ENCODE measurements at regions not wholly inside any gene's neighbourhood (a gene's known extent, or its start where the extent isn't known, plus 50 kb on each side); places are given as distances from the start of the nearest gene placed in this dataset.

DNA sequence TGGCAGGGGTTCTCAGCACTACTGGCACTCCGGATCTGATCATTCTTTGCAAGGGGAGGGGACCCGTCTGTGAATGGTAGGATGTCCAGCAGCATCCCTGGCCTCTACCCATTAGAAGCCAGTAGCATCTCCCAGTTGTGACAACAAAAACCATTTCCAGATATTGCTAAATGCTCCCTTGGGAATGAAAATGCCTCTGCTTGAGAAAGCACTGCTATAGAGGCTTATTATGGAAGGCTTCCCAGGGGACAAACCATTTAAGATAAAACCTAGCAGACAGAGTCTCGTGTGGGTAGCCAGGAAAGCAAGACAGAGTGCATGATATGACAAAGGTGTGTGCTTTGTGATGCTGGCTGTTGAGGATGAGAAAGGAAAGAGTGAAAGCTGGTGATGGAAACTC is 273.7 kb downstream of the TMX3 start:
- Histone ChIP-seq H3K4me1 (ENCODE audit: control insufficient read depth, low read depth, low read length) (peaks cover 12% of the 10 kb centered on the region), H3K27ac (ENCODE audit: low read length) (no peak overlapping the region), H3K27me3 (ENCODE audit: control insufficient read depth, insufficient read depth, low read length) (no peaks in the 10 kb centered on the region), H3K9ac (ENCODE audit: low read length) (no peak overlapping the region), H3K36me3 (ENCODE audit: control insufficient read depth, low read depth, low read length) (no peaks in the 10 kb centered on the region), H3K9me3 (ENCODE audit: control insufficient read depth, low read depth, low read length) (no peaks in the 10 kb centered on the region), H3K4me3 (ENCODE audit: low read length) (no peak overlapping the region)

DNA sequence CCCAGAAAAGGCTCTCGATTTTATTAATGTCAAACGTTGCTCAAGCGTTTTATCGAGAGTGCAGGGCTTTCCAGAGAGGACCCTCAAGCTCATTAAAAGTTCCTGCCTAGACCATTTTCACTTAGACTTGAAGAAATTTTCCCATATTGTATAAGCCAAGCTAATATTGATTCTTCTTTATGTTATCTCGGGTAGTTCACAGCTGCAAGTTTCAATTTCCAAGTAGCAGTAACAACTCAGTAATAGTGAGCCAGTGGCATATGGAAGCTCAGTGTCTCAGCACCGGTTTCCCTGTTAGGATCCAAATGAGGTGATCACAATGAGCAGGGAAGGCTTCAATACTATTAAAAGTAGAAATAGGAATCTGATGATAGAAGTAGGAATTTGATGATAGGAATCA is 274.5 kb downstream of the TMX3 start:
- H3K4me3 ChIP-seq (ENCODE audit: low read length): no peak overlapping the region
- no peak overlapping the region for H3K9ac ChIP-seq (ENCODE audit: low read length)
- H3K4me1 ChIP-seq (ENCODE audit: control insufficient read depth, low read depth, low read length): peaks cover 12% of the 10 kb centered on the region
- H3K9me3 ChIP-seq (ENCODE audit: control insufficient read depth, low read depth, low read length): no peaks in the 10 kb centered on the region
- H3K27ac ChIP-seq (ENCODE audit: low read length): no peak overlapping the region
- H3K27me3 ChIP-seq (ENCODE audit: control insufficient read depth, insufficient read depth, low read length): no peaks in the 10 kb centered on the region
- H3K36me3 ChIP-seq (ENCODE audit: control insufficient read depth, low read depth, low read length): no peaks in the 10 kb centered on the region

DNA sequence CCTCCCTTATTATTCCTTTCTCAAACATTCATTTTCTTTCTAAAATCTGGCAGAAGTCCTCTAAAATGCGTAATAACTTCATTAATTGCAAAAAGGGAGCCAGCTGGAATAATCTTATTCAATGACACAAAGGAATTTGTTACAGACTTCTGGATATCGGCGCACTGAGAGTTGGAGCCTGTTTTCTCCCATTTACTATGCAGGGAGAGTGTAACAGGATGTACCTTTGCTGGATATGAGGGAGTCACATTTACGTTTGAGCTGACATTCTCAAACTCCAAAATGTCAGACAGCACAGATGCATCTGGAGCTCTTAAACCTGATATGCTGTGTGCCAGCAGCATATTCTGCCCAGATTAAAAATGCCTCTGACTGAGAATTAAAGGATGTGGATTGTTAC is 275.3 kb downstream of the TMX3 start:
- H3K4me3 ChIP-seq (ENCODE audit: low read length): no peak overlapping the region
- H3K27ac ChIP-seq (ENCODE audit: low read length): no peak overlapping the region
- H3K27me3 ChIP-seq (ENCODE audit: control insufficient read depth, insufficient read depth, low read length): no peaks in the 10 kb centered on the region
- H3K36me3 ChIP-seq (ENCODE audit: control insufficient read depth, low read depth, low read length): no peaks in the 10 kb centered on the region
- H3K4me1 ChIP-seq (ENCODE audit: control insufficient read depth, low read depth, low read length): peaks cover 12% of the 10 kb centered on the region
- H3K9ac ChIP-seq (ENCODE audit: low read length): no peak overlapping the region
- H3K9me3 ChIP-seq (ENCODE audit: control insufficient read depth, low read depth, low read length): no peaks in the 10 kb centered on the region

DNA sequence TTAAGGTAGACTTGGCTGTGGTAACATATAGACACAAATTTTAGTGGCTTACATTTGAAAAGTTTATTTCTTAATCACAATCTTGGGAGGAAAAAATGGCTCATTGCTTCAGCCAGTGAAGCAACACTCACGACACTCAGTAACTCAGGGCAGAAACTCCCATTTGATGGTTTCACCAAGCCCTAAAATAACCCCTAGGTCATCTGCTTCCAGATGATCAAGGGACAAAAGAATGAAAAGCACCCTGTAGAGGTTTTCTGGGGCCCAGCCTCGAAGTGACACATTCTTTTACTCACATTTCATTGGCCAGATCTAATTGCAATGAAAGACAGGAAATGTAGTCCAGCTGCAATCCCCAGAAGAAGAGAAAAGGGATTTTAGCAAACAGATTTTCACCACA is 275.9 kb downstream of the TMX3 start:
- Histone ChIP-seq H3K4me3 (ENCODE audit: low read length) (no peak overlapping the region), H3K9me3 (ENCODE audit: control insufficient read depth, low read depth, low read length) (no peaks in the 10 kb centered on the region), H3K27me3 (ENCODE audit: control insufficient read depth, insufficient read depth, low read length) (no peaks in the 10 kb centered on the region), H3K27ac (ENCODE audit: low read length) (no peak overlapping the region), H3K9ac (ENCODE audit: low read length) (no peak overlapping the region), H3K36me3 (ENCODE audit: control insufficient read depth, low read depth, low read length) (no peaks in the 10 kb centered on the region), H3K4me1 (ENCODE audit: control insufficient read depth, low read depth, low read length) (peaks cover 12% of the 10 kb centered on the region)

DNA sequence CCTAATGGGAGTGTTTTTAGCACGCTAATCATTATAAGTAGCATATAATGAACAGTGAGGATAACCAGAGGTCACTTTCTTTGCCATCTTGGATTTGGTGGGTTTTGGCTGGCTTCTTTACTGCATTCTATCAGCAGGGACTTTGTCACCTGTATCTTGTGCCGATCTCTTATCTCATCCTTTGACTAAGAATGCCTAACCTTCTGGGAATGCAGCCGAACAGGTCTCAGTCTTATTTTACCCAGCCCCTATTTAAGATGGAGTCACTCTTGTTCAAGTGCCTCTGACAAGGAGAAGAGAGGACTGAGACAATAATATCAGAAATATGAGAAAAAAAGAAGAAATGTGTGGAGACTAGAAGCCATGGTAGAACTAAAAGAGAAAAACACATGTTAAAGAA is 276.4 kb downstream of the TMX3 start:
- peaks cover 12% of the 10 kb centered on the region for H3K4me1 ChIP-seq (ENCODE audit: control insufficient read depth, low read depth, low read length)
- H3K36me3 ChIP-seq (ENCODE audit: control insufficient read depth, low read depth, low read length): no peaks in the 10 kb centered on the region
- no peaks in the 10 kb centered on the region for H3K9me3 ChIP-seq (ENCODE audit: control insufficient read depth, low read depth, low read length)
- no peaks in the 10 kb centered on the region for H3K27me3 ChIP-seq (ENCODE audit: control insufficient read depth, insufficient read depth, low read length)
- no peak overlapping the region for H3K27ac ChIP-seq (ENCODE audit: low read length)
- H3K4me3 ChIP-seq (ENCODE audit: low read length): no peak overlapping the region
- H3K9ac ChIP-seq (ENCODE audit: low read length): no peak overlapping the region

DNA sequence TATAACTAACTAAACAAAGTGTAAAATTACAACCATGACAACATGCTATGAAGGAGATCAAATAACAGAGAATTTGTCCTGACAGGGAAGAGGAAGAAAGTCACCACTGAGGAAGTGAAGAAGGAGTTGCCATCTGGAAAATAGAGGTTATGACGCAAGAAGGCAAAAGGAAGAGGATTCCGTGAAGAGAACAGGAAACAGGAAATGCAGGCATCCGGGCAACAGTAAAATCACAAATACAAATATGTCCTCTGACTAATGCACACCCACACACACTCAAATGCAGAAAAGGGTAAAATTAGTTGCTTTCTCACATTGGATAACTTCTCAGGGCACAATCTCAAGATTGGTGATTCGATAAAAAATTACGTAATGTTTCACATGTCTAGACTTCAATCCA is 278.4 kb downstream of the TMX3 start:
- no peaks in the 10 kb centered on the region for H3K36me3 ChIP-seq (ENCODE audit: control insufficient read depth, low read depth, low read length)
- H3K4me3 ChIP-seq (ENCODE audit: low read length): no peak overlapping the region
- no peak overlapping the region for H3K9ac ChIP-seq (ENCODE audit: low read length)
- no peaks in the 10 kb centered on the region for H3K9me3 ChIP-seq (ENCODE audit: control insufficient read depth, low read depth, low read length)
- no peak overlapping the region for H3K27ac ChIP-seq (ENCODE audit: low read length)
- H3K27me3 ChIP-seq (ENCODE audit: control insufficient read depth, insufficient read depth, low read length): no peaks in the 10 kb centered on the region
- peaks cover 12% of the 10 kb centered on the region for H3K4me1 ChIP-seq (ENCODE audit: control insufficient read depth, low read depth, low read length)

DNA sequence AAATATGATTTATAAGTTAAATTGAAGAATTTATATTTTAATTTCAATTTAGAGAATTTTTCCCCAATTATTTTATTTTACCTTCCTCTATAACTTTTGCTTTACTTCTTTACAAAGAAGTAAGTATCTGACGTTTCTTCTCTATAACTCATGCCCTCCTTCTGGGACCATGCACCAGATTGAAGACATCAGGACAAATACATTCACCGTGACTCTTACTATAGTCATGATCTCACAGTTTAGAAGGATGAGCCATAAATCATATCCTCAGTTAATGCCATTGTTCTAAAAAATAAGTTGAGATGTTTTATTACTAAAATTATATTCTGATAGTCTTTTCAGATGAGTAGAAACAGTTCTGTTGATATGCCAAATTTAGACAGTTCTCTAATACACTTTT is 279.3 kb downstream of the TMX3 start:
- no peaks in the 10 kb centered on the region for H3K36me3 ChIP-seq (ENCODE audit: control insufficient read depth, low read depth, low read length)
- H3K27ac ChIP-seq (ENCODE audit: low read length): no peak overlapping the region
- no peaks in the 10 kb centered on the region for H3K9me3 ChIP-seq (ENCODE audit: control insufficient read depth, low read depth, low read length)
- no peaks in the 10 kb centered on the region for H3K27me3 ChIP-seq (ENCODE audit: control insufficient read depth, insufficient read depth, low read length)
- no peak overlapping the region for H3K9ac ChIP-seq (ENCODE audit: low read length)
- no peak overlapping the region for H3K4me3 ChIP-seq (ENCODE audit: low read length)
- H3K4me1 ChIP-seq (ENCODE audit: control insufficient read depth, low read depth, low read length): peaks cover 12% of the 10 kb centered on the region

DNA sequence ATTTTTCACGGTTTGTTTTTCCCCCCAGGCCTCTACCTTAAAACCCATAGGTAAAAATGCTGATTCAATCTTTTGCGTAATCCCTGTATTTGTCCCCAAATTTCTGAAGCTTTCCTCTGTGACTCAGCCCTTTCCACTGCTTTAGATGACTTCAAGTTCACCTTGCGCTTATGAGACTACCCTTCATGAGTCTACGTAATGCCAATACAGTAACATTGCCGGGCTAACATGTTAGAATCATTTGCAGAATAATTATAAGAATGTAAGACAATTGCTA is 283.0 kb downstream of the TMX3 start:
- Histone ChIP-seq H3K9me3 (ENCODE audit: control insufficient read depth, low read depth, low read length) (no peaks in the 10 kb centered on the region), H3K27ac (ENCODE audit: low read length) (no peak overlapping the region), H3K27me3 (ENCODE audit: control insufficient read depth, insufficient read depth, low read length) (no peaks in the 10 kb centered on the region), H3K36me3 (ENCODE audit: control insufficient read depth, low read depth, low read length) (no peaks in the 10 kb centered on the region), H3K4me1 (ENCODE audit: control insufficient read depth, low read depth, low read length) (no peaks in the 10 kb centered on the region), H3K4me3 (ENCODE audit: low read length) (no peak overlapping the region), H3K9ac (ENCODE audit: low read length) (no peak overlapping the region)

DNA sequence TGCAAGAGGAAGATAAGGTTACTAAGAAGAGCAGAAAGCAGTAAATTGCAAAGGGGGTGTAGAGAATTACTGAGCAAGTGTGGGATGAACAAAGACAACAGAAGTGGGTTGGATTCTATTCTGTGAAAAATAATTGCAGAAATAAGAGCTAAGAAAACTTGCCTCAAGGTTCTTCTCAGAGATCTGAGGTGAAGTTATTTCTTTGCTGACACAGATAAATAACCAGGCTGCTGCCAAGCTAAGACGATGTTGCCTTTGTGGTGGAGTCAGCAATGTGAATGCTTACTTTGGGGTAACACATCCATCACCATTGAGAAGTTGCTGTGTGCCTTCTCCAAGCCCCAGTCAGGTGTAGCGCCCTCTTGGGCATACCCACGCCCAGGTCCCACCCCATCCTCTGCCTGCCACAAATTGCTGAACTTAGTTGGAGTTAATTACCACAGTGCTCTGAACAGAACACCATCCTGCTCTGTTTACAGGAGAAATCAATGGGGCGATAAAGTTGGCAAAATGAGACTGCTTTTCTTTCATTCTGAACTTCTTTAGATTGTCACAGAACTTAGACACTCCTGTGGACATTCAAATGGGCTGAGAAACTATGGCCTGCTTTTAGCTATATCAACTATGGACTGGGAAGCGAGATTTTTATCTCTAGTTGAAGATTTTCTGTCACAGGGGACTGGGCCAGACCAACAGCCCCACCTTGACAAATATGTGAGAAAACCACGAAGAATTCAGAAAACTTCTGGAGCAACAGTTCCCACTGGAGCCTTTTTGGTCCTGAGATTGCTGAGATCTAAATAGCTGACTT is 283.6 kb downstream of the TMX3 start:
- no peaks in the 10 kb centered on the region for H3K4me1 ChIP-seq (ENCODE audit: control insufficient read depth, low read depth, low read length)
- H3K9me3 ChIP-seq (ENCODE audit: control insufficient read depth, low read depth, low read length): no peaks in the 10 kb centered on the region
- H3K27ac ChIP-seq (ENCODE audit: low read length): no peak overlapping the region
- H3K9ac ChIP-seq (ENCODE audit: low read length): no peak overlapping the region
- H3K27me3 ChIP-seq (ENCODE audit: control insufficient read depth, insufficient read depth, low read length): no peaks in the 10 kb centered on the region
- H3K36me3 ChIP-seq (ENCODE audit: control insufficient read depth, low read depth, low read length): no peaks in the 10 kb centered on the region
- no peak overlapping the region for H3K4me3 ChIP-seq (ENCODE audit: low read length)

DNA sequence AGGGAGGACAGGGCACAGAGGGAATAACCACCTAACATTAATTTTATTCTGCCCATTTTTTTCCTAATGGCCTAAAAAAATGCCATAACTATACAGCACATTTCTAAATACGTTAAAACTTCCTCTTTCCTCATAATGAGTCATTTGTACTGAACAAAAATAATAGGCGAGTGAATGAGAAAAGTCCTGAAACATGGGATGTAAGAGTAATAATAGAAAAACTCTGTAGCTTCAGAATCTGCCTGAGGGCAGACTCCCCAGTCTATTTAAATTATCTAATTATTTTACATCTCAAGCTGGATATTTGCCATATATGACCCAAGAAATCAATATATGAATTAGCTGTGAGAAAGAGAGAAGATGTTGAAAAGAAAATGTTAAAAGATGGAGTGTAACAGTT is 285.1 kb downstream of the TMX3 start:
- Histone ChIP-seq H3K4me3 (ENCODE audit: low read length) (no peak overlapping the region), H3K27me3 (ENCODE audit: control insufficient read depth, insufficient read depth, low read length) (no peaks in the 10 kb centered on the region), H3K9ac (ENCODE audit: low read length) (no peak overlapping the region), H3K4me1 (ENCODE audit: control insufficient read depth, low read depth, low read length) (no peaks in the 10 kb centered on the region), H3K27ac (ENCODE audit: low read length) (no peak overlapping the region), H3K36me3 (ENCODE audit: control insufficient read depth, low read depth, low read length) (no peaks in the 10 kb centered on the region), H3K9me3 (ENCODE audit: control insufficient read depth, low read depth, low read length) (no peaks in the 10 kb centered on the region)

DNA sequence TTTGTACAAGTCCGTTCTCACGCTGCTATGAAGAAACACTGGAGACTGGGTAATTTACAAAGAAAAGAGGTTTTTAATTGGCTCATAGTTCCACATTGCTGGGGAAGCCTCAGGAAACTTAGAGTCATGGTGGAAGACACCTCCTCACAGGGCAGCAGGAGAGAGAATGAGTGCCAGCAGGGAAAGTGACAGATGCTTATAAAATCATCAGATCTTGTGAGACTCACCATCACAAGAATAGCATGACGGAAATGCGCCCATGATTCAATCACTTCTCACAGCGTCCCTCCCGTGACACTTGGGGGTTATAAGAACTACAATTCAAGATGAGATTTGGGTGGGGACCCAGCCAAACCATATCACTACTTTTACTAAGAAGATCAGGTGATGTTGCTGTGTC is 285.8 kb downstream of the TMX3 start:
- H3K27ac ChIP-seq (ENCODE audit: low read length): no peak overlapping the region
- H3K27me3 ChIP-seq (ENCODE audit: control insufficient read depth, insufficient read depth, low read length): no peaks in the 10 kb centered on the region
- H3K36me3 ChIP-seq (ENCODE audit: control insufficient read depth, low read depth, low read length): no peaks in the 10 kb centered on the region
- no peaks in the 10 kb centered on the region for H3K9me3 ChIP-seq (ENCODE audit: control insufficient read depth, low read depth, low read length)
- H3K4me1 ChIP-seq (ENCODE audit: control insufficient read depth, low read depth, low read length): no peaks in the 10 kb centered on the region
- H3K4me3 ChIP-seq (ENCODE audit: low read length): no peak overlapping the region
- H3K9ac ChIP-seq (ENCODE audit: low read length): no peak overlapping the region

DNA sequence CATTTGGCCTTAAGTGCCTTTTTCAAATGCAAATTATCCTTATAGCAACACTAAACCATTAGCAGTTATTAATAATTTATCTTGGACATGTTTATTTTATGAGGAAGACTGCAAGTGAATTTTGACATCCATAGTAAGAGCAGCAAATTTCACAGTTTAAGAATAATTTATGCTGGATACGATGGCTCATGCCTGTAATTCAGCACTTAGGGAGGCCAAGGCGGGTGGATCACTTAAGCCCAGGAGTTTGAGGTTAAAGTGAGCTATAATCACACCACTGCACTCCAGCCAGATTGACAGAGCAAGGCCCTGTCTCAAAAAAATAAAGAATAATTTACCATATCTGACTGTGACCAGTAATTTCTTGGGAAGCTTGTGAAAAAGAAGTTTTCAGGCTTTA is 286.2 kb downstream of the TMX3 start:
- no peaks in the 10 kb centered on the region for H3K9me3 ChIP-seq (ENCODE audit: control insufficient read depth, low read depth, low read length)
- H3K36me3 ChIP-seq (ENCODE audit: control insufficient read depth, low read depth, low read length): no peaks in the 10 kb centered on the region
- no peak overlapping the region for H3K27ac ChIP-seq (ENCODE audit: low read length)
- no peak overlapping the region for H3K4me3 ChIP-seq (ENCODE audit: low read length)
- H3K27me3 ChIP-seq (ENCODE audit: control insufficient read depth, insufficient read depth, low read length): no peaks in the 10 kb centered on the region
- H3K4me1 ChIP-seq (ENCODE audit: control insufficient read depth, low read depth, low read length): no peaks in the 10 kb centered on the region
- no peak overlapping the region for H3K9ac ChIP-seq (ENCODE audit: low read length)

Data from iPS-18a (cell line).